GM13976 (cell line): ENCODE measurements at regions not wholly inside any gene's neighbourhood (a gene's known extent, or its start where the extent isn't known, plus 50 kb on each side); places are given as distances from the start of the nearest gene placed in this dataset.

ENCODE experiments used
- DNase-seq: peaks from one replicate; pipeline ENCODE4 v3.0.0; 2012; ENCODE audit warnings: low spot score
- CTCF ChIP-seq: IDR thresholded peaks from 2 replicates; pipeline ENCODE4 v1.5.1; 2012; ENCODE audit warnings: borderline replicate concordance, mild to moderate bottlenecking; ENCODE audit not compliant: insufficient read depth; ENCODE audit errors: extremely low read depth, missing control alignments, control extremely low read depth
- in situ Hi-C: fragments of 300-500 bp; cut with MboI; formaldehyde crosslinking; loops from one replicate; pipeline ENCODE4 v1.12.0; 2022; ENCODE audit warnings: low sequenced_read_pairs, mixed read lengths, inconsistent platforms; ENCODE audit not compliant: unreplicated experiment

GRCh38 chr1:94654031-94654430, 112.5 kb upstream of the F3 start:
- in situ Hi-C loops: no loop called here
- TF ChIP-seq CTCF: no peak
- no peak for DNase-seq

- no peak for TF ChIP-seq CTCF
- in situ Hi-C loops: no loop called here
- no peak for DNase-seq
Observed at GRCh38 chr1:94653454-94653853, 111.9 kb upstream of the F3 start.

GRCh38 chr1:94651076-94651475, 109.5 kb upstream of the F3 start:
- in situ Hi-C loops: no loop called here
- TF ChIP-seq CTCF: no peak
- no peak for DNase-seq

GRCh38 chr1:94650301-94650700, 108.7 kb upstream of the F3 start:
- no peak for DNase-seq
- TF ChIP-seq CTCF: no peak
- in situ Hi-C loops: no loop called here

GRCh38 chr1:94648225-94649007, 106.9 kb upstream of the F3 start:
- DNase-seq: no peak
- no peak for TF ChIP-seq CTCF
- in situ Hi-C loops: no loop called here

GRCh38 chr1:94646786-94647555, 105.4 kb upstream of the F3 start:
- DNase-seq: no peak
- TF ChIP-seq CTCF: no peak
- in situ Hi-C loops: no loop called here
